Thymus (tissue), 11 donors: ENCODE measurements at regions not wholly inside any gene's neighbourhood (a gene's known extent, or its start where the extent isn't known, plus 50 kb on each side); places are given as distances from the start of the nearest gene placed in this dataset.
"Not testable (repeated sequence)": the region's sequence is repeated elsewhere in the genome, so short reads cannot be mapped to it uniquely, and the experiment has no call there.

Experiments used
- DNase-seq, 9 donors: peaks; one replicate each; pipeline ENCODE4 v3.0.0-alpha.2; 2013; ENCODE audit warnings: low spot score in 9 of 9, low read depth in 6 of 9, missing footprints in 1 of 9
- H3K27ac ChIP-seq, 2 donors: one replicate each; pipeline ENCODE4 v1.5.1; 2013; ENCODE audit warnings: control low read depth in 1 of 2, low read depth in 1 of 2, low read length in 1 of 2, mild to moderate bottlenecking in 1 of 2, moderate library complexity in 1 of 2
- H3K27me3 ChIP-seq, 2 donors: one replicate each; pipeline ENCODE4 v1.5.1; 2013; ENCODE audit warnings: low read length in 1 of 2; ENCODE audit not compliant: control insufficient read depth in 2 of 2, insufficient read depth in 1 of 2
- H3K36me3 ChIP-seq, 2 donors: one replicate each; pipeline ENCODE4 v1.5.1; 2013; ENCODE audit warnings: low read length in 1 of 2, mild to moderate bottlenecking in 1 of 2, moderate library complexity in 1 of 2; ENCODE audit not compliant: control insufficient read depth in 2 of 2, insufficient read depth in 2 of 2
- H3K4me1 ChIP-seq, 2 donors: one replicate each; pipeline ENCODE4 v1.5.1; 2013; ENCODE audit warnings: low read length in 2 of 2; ENCODE audit not compliant: control insufficient read depth in 2 of 2, insufficient read depth in 2 of 2
- H3K4me3 ChIP-seq, 2 donors: one replicate each; pipeline ENCODE4 v1.5.1; 2013; ENCODE audit warnings: low read length in 2 of 2, control low read depth in 1 of 2, mild to moderate bottlenecking in 1 of 2
- H3K9me3 ChIP-seq, 2 donors: one replicate each; pipeline ENCODE4 v1.5.1; 2013; ENCODE audit warnings: low read length in 1 of 2, mild to moderate bottlenecking in 1 of 2; ENCODE audit not compliant: control insufficient read depth in 2 of 2, insufficient read depth in 1 of 2
- WGBS: extraction: QIAGEN DNeasy Blood & Tissue Kit; methylation state at CpG from one replicate; pipeline ENCODE4 v1.1.7; 2013; 5-methylcytosine and 5-hydroxymethylcytosine counted together
- donor health status: healthy.

DNA sequence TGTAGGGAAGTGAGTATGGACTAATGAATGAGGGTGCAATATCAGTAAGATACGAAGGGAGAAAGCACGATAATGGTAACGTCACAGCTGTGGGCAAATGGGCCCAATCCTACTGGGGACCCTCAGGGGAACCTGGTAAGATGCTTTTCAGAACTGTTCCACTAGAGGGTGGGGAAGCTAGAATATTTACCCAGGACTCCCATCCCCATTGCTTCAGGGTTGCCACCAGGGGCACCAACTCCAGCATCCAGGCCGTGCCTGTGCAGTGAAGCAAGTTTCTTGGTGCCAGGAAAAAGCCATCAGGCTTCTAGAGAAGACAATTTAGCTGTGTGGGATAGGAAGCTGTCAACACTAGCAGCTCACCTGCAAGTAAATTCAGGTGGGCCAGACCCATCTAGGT, 409.3 kb downstream of the AGTPBP1 start:
- Histone ChIP-seq H3K36me3 (no peaks in the 10 kb centered on the region), H3K9me3 (no peaks in the 10 kb centered on the region), H3K4me1 (no peaks in the 10 kb centered on the region), H3K27ac (no peak overlapping the region), H3K27me3 (no peaks in the 10 kb centered on the region), H3K4me3 (no peak overlapping the region)
- DNase-seq: peak in 2 of 9 donors; percentile 7 to 19
- WGBS: 93% methylated on average over 4 of the region's 4 CpGs

DNA sequence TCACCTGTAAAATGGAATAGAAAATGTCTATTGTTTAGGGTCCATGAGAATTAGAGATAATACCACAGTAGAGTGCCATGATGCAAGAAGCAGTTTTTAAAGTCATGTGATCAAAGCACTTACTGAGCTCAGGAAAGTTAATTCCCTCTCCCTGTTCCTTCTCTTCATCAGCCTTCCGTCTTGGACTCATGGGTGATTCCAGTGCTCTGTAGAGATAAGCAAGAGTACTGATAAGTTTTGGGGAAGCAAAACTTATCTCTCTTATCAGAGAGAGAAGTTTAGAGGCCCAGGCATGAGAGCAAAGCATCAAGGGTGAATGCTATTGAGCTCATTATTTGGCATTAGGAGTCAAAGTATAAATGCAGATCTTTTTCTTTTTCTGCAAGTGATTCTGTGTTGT, 410.1 kb downstream of the AGTPBP1 start:
- 61% methylated on average over 1 of the region's 1 CpG for WGBS
- no peak for DNase-seq
- H3K9me3 ChIP-seq: no peaks in the 10 kb centered on the region
- H3K4me1 ChIP-seq: no peaks in the 10 kb centered on the region
- no peaks in the 10 kb centered on the region for H3K27me3 ChIP-seq
- H3K27ac ChIP-seq: no peak overlapping the region
- H3K36me3 ChIP-seq: no peaks in the 10 kb centered on the region
- H3K4me3 ChIP-seq: no peak overlapping the region

DNA sequence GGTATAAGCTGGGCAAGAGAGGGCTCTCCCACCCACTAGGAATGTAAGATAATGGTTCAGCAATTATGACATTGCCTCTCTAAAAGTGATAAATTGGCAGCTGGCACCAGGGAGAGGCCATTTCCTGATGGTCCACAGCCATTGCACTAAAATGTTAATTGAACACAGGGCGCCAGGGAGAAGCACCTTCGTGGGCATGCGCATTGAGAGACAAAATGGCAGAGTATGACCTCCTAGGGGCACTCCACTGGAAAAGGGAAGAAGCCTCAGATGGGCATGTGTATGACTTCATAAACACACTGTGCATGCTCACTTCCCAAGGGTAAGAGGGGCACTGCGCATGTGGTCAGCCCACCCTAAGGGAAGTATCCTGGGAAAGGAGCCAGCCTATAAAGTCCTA, 419.2 kb downstream of the AGTPBP1 start:
- H3K9me3 ChIP-seq: no peaks in the 10 kb centered on the region
- H3K4me3 ChIP-seq: no peak overlapping the region
- no peaks in the 10 kb centered on the region for H3K36me3 ChIP-seq
- WGBS: 99% methylated on average over 4 of the region's 4 CpGs
- no peaks in the 10 kb centered on the region for H3K4me1 ChIP-seq
- DNase-seq: no peak
- H3K27ac ChIP-seq: no peak overlapping the region
- no peaks in the 10 kb centered on the region for H3K27me3 ChIP-seq

DNA sequence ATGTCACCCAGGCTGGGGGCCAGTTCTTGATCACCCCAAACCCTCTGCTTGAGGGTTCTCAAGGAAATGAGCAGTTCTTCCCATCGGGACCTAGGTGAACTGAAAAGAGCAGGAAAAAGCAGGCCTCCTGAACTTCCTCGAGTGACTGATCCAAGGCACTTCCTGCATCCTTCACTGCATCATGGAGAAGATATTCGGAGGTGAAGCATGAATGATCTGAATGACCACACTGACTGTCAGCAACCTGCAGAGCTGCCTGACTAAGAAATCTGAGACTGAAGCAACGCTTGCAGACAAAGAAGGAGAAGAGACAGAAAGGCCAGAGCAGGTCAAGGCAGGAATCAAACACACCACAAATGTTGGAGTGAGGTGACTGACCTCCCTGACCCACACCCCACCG, 420.2 kb downstream of the AGTPBP1 start:
- no peak for DNase-seq
- Histone ChIP-seq H3K9me3 (no peaks in the 10 kb centered on the region), H3K27ac (no peak overlapping the region), H3K4me3 (no peak overlapping the region), H3K4me1 (no peaks in the 10 kb centered on the region), H3K27me3 (no peaks in the 10 kb centered on the region), H3K36me3 (no peaks in the 10 kb centered on the region)
- WGBS: 91% methylated on average over 5 of the region's 5 CpGs

DNA sequence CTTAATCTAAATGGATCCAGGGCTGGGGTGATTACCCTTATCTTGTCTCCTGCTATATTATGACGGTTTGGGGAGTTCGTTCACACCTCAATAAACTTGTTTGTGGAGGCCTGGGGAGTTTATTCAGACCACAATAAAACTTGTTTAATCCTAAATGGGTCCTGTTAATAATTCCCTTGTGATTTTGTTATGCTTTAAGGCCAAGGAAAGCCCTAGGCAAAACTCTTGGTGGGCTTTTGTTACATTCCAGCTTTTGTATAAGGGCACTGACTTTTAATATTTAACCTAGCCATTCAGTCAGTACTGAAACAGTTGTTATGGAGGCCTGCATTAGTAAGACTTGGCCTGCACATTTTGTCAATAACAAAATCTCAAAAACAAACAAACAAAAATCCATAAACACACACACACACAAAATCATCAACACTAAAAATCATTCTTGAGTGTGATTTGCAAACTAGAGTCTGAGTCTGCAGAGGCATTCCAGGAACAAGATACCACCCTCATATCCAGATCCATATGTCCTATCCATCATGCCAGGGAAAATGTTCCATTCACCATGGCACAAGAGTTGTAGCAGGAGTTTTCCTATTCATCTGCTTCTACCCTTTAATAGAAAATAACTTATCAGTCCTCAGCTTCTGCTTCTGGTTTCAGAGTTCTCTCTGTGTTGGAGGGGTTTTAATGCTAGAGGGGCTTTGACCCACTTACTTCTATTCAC, 421.7 kb downstream of the AGTPBP1 start:
- Histone ChIP-seq H3K4me3 (no peak overlapping the region), H3K4me1 (no peaks in the 10 kb centered on the region), H3K36me3 (no peaks in the 10 kb centered on the region), H3K27ac (no peak overlapping the region), H3K9me3 (no peaks in the 10 kb centered on the region), H3K27me3 (no peaks in the 10 kb centered on the region)
- 93% methylated on average over 2 of the region's 2 CpGs for WGBS
- no peak for DNase-seq

DNA sequence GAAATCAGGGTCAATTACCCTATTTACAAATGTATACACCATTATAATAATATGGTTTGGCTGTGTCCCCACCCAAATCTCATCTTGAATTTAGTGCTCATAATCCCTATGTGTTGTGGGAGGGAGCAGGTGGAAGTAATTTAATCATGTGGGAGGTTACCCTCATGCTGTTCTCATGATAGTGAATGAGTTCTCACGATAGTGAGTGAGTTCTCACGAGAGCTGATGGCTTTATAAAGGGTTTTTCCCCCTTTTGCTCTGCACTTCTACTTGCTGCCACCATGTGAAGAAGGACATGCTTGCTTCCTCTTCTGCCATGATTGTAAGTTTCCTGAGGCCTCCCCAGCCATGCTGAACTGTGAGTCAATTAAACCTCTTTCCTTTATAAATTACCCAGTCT, 426.2 kb downstream of the AGTPBP1 start:
- not testable (repeated sequence) for H3K4me3 ChIP-seq

DNA sequence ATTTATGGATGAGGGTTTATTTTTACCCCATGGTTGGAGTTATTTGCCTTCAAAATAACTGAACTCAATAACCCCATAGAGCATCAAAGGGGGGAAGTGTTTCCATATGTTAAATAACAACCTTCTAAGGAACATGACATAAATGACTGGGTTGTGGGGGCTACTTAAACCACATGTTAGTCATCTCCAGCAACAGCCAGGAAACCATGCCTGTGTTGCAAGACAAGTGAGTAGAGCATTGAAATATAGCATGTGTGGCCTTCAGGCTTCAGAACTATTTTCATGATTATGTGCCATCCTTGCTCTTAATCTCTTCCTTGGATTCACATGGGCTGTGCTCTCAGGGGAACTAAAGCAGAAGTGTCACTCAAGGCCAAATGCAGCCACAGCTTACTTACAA, 431.2 kb downstream of the AGTPBP1 start:
- Histone ChIP-seq H3K36me3 (no peaks in the 10 kb centered on the region), H3K27ac (no peak overlapping the region), H3K27me3 (no peaks in the 10 kb centered on the region), H3K4me1 (no peaks in the 10 kb centered on the region), H3K4me3 (no peak overlapping the region), H3K9me3 (no peaks in the 10 kb centered on the region)
- DNase-seq: no peak

More for the DNA sequence above, 426.2 kb downstream of the AGTPBP1 start:
- not testable (repeated sequence) for H3K27ac ChIP-seq, H3K4me1 ChIP-seq, H3K36me3 ChIP-seq, DNase-seq, H3K9me3 ChIP-seq, H3K27me3 ChIP-seq
- WGBS: 94% methylated on average over 2 of the region's 2 CpGs

DNA sequence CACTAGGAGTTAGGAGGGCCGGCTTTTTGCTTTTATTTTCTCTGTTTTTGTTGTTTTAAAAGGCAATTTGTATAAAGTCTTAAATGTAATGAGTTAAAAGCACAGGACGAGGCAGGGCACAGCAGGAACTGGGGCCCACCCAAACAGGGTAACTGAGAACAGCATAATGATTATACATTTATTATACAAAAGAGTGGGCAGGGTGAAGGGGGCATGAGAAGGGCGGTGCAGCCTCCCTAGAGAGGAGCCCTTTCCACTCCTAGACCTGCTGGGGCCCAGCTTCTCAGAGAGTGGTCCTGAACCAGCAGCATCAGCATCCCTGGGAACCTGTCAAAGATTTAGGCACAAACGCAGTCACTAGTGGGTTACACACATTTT, 438.0 kb downstream of the AGTPBP1 start:
- no peak for DNase-seq
- H3K36me3 ChIP-seq: no peaks in the 10 kb centered on the region
- H3K4me3 ChIP-seq: no peak overlapping the region
- whole genome bisulfite sequencing: 92% methylated on average over 4 of the region's 4 CpGs
- no peaks in the 10 kb centered on the region for H3K4me1 ChIP-seq
- no peaks in the 10 kb centered on the region for H3K9me3 ChIP-seq
- no peak overlapping the region for H3K27ac ChIP-seq
- no peaks in the 10 kb centered on the region for H3K27me3 ChIP-seq

DNA sequence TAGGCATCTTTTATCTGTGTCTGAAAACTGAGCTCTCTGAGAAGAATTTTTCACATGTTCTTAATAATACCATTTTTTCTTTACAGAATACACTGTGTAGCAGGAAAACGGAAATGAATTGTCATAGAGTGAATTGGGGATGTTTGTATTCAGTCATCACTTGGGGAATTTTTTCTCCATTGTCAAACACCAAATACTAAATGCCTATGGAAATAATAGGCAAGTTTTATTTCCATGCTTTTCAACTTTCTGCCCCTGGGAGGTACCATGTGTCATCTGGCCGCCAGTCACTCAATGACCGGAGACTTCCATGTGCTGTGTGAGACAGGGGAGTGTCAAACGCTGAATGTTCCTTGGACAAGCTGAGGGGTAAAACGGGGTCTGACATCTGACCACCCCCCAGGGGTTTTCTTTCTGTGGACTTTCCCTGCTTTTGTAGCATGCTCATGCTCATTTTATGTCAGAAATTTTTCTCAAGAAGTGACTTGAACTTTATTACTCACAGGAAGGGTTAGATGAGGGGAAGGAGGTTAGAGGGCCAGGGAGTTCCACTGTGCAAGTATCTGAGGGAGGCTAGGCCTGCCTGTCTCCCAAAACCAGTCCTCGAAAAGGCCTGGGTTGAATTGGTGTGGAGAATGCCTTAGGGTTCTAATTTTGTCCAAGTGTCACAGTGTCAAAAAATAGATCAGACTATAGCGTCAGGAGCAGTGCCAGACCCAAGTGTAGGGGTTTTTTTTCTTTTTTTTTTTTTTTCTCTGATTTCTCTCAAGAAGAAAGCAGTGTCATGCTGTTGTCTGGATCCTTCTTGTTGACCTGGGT, 438.6 kb downstream of the AGTPBP1 start:
- Histone ChIP-seq H3K4me1 (no peaks in the 10 kb centered on the region), H3K27me3 (no peaks in the 10 kb centered on the region), H3K4me3 (no peak overlapping the region), H3K36me3 (no peaks in the 10 kb centered on the region), H3K27ac (no peak overlapping the region), H3K9me3 (no peaks in the 10 kb centered on the region)
- DNase-seq: no peak
- 91% methylated on average over 7 of the region's 7 CpGs for WGBS
